HL-60 (cell line): ENCODE measurements at regions not wholly inside any gene's neighbourhood (a gene's known extent, or its start where the extent isn't known, plus 50 kb on each side); places are given as distances from the start of the nearest gene placed in this dataset.
A peak's percentile ranks its signal among the peaks of the same experiment; 100 is the strongest.

Source experiments
- DNase-seq, 2 experiments: peaks; one replicate each; pipeline ENCODE4 v3.0.0-alpha.2; 2010 to 2020; ENCODE audit warnings: low read depth in 1 of 2, low spot score in 1 of 2
- H3K27ac ChIP-seq: fragments of 250-450 bp; sonication (Bioruptor Pico); replicated peaks from 2 replicates; pipeline ENCODE4 v1.5.1; 2020; ENCODE audit warnings: mild to moderate bottlenecking, moderate library complexity
- H3K27me3 ChIP-seq: fragments of 250-450 bp; sonication (Bioruptor Pico); 2 replicates; pipeline ENCODE4 v1.5.1; 2021; ENCODE audit warnings: mild to moderate bottlenecking, moderate library complexity; ENCODE audit not compliant: insufficient read depth, poor library complexity, severe bottlenecking
- H3K4me3 ChIP-seq: replicated peaks from 2 replicates; pipeline ENCODE4 v1.5.1; 2011; ENCODE audit warnings: mild to moderate bottlenecking, control low read depth, low read length; ENCODE audit not compliant: insufficient read depth
- CTCF ChIP-seq: IDR thresholded peaks from one replicate; pipeline ENCODE4 v1.5.1; 2011; ENCODE audit warnings: low read length, control low read depth, inconsistent platforms; ENCODE audit not compliant: insufficient read depth
- GABPA ChIP-seq: IDR thresholded peaks from 2 replicates; pipeline ENCODE4 v1.6.1; 2012; ENCODE audit warnings: low read depth
- POLR2AphosphoS5 ChIP-seq: IDR thresholded peaks from 2 replicates; pipeline ENCODE4 v1.6.1; 2012; ENCODE audit warnings: low read depth
- REST ChIP-seq: IDR thresholded peaks from 2 replicates; pipeline ENCODE4 v1.6.1; 2012; ENCODE audit warnings: low read depth; ENCODE audit not compliant: insufficient replicate concordance
- SPI1 ChIP-seq: IDR thresholded peaks from 2 replicates; pipeline ENCODE4 v1.6.1; 2012; ENCODE audit warnings: low read depth, mild to moderate bottlenecking, borderline replicate concordance

- Histone ChIP-seq H3K27me3 (no peaks in the 10 kb centered on the region), H3K27ac (no peak overlapping the region), H3K4me3 (no peak overlapping the region)
- no peak for TF ChIP-seq GABPA
- TF ChIP-seq POLR2AphosphoS5, result no peak
- no peak for TF ChIP-seq REST
- TF ChIP-seq SPI1, result no peak
- no peak for TF ChIP-seq CTCF
- DNase-seq, result no peak
Observed at GRCh38 chr9:100673249-100673648, 95.4 kb downstream of the CAVIN4 start.

DNA sequence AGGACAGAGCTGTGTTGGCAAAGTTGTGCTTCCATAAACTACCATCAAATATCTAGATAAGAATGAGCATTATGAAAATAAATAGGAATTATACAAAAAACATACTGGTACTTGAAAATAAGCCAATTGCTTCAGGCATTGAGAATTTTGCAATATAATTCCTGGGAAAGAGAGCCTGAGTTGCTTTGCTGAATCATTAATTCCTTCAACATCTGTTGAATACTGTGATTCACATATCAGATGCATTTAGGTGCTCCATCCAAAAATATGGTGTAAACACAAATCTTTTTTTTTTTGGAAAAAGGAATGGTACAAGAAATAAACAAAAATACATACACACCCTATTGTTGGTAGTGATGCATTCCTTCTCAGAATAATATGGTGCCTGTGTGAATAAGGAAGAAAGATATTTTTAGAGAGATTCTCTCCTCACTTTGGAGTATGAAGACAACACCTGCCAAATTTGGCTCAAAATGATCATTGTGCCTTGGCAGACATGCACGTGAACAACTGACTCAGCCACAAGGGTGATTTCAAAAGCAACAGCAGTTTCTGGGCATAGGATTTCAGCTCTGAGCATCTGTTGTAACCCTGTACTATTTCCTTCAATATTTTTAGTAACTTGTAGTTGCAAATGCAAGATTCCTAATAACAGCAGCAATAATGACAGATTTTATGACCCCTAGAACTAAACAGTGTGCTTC, 96.7 kb downstream of the CAVIN4 start:
- DNase-seq, result peak in 1 of 2 experiments; percentile 8
- H3K27me3 ChIP-seq, result no peaks in the 10 kb centered on the region
- H3K27ac ChIP-seq, result no peak overlapping the region
- no peak for TF ChIP-seq REST
- no peak for TF ChIP-seq POLR2AphosphoS5
- no peak for TF ChIP-seq GABPA
- TF ChIP-seq SPI1, result no peak
- no peak for TF ChIP-seq CTCF
- H3K4me3 ChIP-seq, result no peak overlapping the region

DNA sequence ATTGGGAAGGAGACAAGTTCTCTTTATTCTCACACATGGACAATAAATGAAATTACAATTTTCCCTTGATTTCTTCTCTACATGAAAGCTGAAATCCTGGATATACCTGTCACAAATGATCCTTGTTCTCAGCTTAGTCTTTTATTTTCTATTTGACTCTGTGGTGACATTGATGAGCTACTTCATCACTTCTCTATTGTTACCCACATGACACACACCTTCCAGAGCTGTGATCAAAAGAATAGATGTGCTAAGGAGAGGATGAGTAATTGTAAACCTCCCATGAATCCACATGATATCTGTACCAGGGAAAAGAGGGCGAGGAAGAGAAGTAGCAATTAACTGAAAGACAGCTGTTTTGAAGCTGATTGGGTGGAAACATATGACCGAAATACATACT, 102.0 kb downstream of the CAVIN4 start:
- DNase-seq, result no peak
- H3K27me3 ChIP-seq, result peaks cover 4% of the 10 kb centered on the region
- no peak for TF ChIP-seq GABPA
- no peak for TF ChIP-seq REST
- no peak for TF ChIP-seq SPI1
- no peak for TF ChIP-seq POLR2AphosphoS5
- no peak for TF ChIP-seq CTCF
- H3K27ac ChIP-seq, result no peak overlapping the region
- no peak overlapping the region for H3K4me3 ChIP-seq
